Fibroblast of skin of abdomen (primary cell): ENCODE measurements at regions not wholly inside any gene's neighbourhood (a gene's known extent, or its start where the extent isn't known, plus 50 kb on each side); places are given as distances from the start of the nearest gene placed in this dataset.
"Not testable (repeated sequence)": the region's sequence is repeated elsewhere in the genome, so short reads cannot be mapped to it uniquely, and the experiment has no call there.

Experiments used
- DNase-seq: peaks from one replicate; pipeline ENCODE4 v3.0.0-alpha.2; 2013

GRCh38 chr7:91356915-91357314 lies 92.7 kb downstream of the FZD1 start:
- no peak for DNase-seq

- DNase-seq: peak; percentile 36
Measured at GRCh38 chr7:91357379-91357778, 93.1 kb downstream of the FZD1 start.

- DNase-seq: peak; percentile 85
Measured at GRCh38 chr7:91357901-91358300, 93.7 kb downstream of the FZD1 start.

GRCh38 chr7:91358303-91358702 lies 94.1 kb downstream of the FZD1 start:
- no peak for DNase-seq

- DNase-seq: not testable (repeated sequence)
Measured at GRCh38 chr7:91365097-91365496, 100.9 kb downstream of the FZD1 start.

GRCh38 chr7:91366091-91366490 lies 101.9 kb downstream of the FZD1 start:
- DNase-seq: no peak

GRCh38 chr7:91367812-91368578 lies 103.8 kb downstream of the FZD1 start:
- no peak for DNase-seq

- DNase-seq: no peak
Measured at GRCh38 chr7:91372323-91372722, 108.1 kb downstream of the FZD1 start.

GRCh38 chr7:91373111-91373800 lies 109.0 kb downstream of the FZD1 start:
- no peak for DNase-seq

- DNase-seq: no peak
Measured at GRCh38 chr7:91374321-91374989, 110.2 kb downstream of the FZD1 start.

- no peak for DNase-seq
Measured at GRCh38 chr7:91375378-91375777, 111.1 kb downstream of the FZD1 start.

GRCh38 chr7:91378131-91378530 lies 113.9 kb downstream of the FZD1 start:
- no peak for DNase-seq

GRCh38 chr7:91379236-91379635 lies 115.0 kb downstream of the FZD1 start:
- peak; percentile 52 for DNase-seq

- no peak for DNase-seq
Measured at GRCh38 chr7:91379991-91380390, 115.8 kb downstream of the FZD1 start.

GRCh38 chr7:91383053-91383904 lies 119.0 kb downstream of the FZD1 start:
- DNase-seq: peak; percentile 92

GRCh38 chr7:91383905-91384274 lies 119.7 kb downstream of the FZD1 start:
- no peak for DNase-seq

- DNase-seq: not testable (repeated sequence)
Measured at GRCh38 chr7:91394757-91395156, 130.5 kb downstream of the FZD1 start.

GRCh38 chr7:91395313-91395712 lies 131.1 kb downstream of the FZD1 start:
- DNase-seq: not testable (repeated sequence)

GRCh38 chr7:91397096-91397495 lies 132.9 kb downstream of the FZD1 start:
- DNase-seq: peak; percentile 27

GRCh38 chr7:91397612-91398011 lies 133.4 kb downstream of the FZD1 start:
- DNase-seq: no peak

GRCh38 chr7:91398341-91398740 lies 134.1 kb downstream of the FZD1 start:
- no peak for DNase-seq

- no peak for DNase-seq
Measured at GRCh38 chr7:91405092-91405788, 141.0 kb downstream of the FZD1 start.
